HuH-7.5 (cell line): ENCODE measurements at regions not wholly inside any gene's neighbourhood (a gene's known extent, or its start where the extent isn't known, plus 50 kb on each side); places are given as distances from the start of the nearest gene placed in this dataset.
"Not testable (repeated sequence)": the region's sequence is repeated elsewhere in the genome, so short reads cannot be mapped to it uniquely, and the experiment has no call there.

Experiments used
- DNase-seq: peaks from one replicate; pipeline ENCODE4 v3.0.0; 2011; ENCODE audit warnings: low spot score

- DNase-seq: no peak
These were observed 573.1 kb upstream of the KLF4 start for GRCh38 chr9:108062680-108063079.

DNA sequence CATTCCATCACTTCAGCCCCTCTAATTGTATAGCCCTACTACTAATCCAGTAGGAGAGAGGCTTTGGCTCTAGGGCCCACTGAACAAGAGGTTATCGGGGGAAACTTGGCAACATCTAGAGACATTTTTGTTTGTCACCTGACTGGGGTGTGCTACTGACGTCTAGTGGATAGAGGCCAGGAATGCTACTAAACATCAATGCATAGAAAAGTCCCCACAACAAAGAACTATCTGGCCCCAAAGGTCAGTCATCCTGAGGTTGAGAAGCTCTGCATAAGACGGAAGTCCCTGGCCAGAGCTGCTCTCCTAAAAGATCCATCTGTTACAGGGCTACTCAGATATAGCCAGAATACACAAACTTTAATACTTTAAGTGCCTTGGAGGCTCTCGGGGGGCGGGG lies 570.6 kb upstream of the KLF4 start:
- no peak for DNase-seq

DNA sequence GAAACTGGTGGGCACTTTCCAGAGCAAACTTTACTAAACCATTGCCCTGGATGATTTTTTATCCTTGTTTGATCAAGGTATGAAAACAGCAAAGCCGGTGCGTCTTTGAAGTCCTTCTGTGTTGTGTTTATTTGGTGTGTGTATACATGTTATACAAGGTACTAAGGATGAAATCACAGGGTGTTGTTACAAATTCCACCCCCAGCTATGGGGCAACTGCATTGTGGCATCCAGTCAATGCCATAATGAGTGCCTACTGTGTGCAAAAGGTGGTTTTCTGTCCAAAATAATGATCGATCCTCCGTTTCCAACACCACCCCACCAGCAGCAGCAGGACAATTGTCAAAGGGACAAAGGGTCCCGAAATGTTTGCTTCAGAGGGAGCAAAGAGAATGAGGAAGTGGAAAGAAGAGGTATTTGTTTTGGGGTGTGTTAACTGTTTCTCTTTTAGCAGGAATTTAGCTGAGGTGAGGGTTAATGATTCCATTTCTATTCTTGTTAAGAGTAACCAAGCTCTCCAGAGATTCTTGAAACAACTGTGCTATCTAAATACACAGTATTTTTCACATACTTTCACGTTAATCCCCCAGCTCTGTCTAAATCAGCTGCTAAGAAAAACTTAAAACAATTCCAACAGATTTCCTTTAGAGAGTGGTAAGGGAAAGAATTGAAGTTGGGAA lies 568.7 kb upstream of the KLF4 start:
- no peak for DNase-seq

- DNase-seq: no peak
These were observed 568.0 kb upstream of the KLF4 start for GRCh38 chr9:108057421-108058134.

- DNase-seq: no peak
These were observed 567.3 kb upstream of the KLF4 start for GRCh38 chr9:108056805-108057386.

GRCh38 chr9:108056084-108056804 lies 566.7 kb upstream of the KLF4 start:
- DNase-seq: no peak

DNA sequence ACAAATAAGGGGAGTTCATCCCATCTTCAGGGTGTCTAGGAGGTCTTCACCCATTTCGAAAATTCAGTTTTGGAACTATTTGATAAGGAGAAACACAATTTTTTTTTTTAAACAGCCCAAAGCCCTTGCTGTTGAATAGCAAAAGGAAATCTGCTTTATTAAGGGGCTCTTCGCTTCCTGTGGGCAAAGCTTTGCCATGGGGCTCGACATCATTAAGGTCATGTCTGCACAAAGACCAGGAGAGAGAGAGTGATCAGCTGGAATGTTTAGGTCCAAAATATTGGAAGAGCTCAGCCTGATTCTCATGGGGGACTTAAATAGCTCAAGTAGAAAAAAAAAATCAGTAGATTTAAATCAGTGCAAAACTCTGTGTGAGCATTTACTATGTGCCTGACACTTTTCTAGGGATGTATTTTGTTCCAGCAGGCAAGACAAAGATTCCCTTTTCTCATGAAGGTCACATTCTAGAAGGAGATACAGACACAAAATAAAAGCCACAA lies 564.6 kb upstream of the KLF4 start:
- no peak for DNase-seq

GRCh38 chr9:108053555-108054061 lies 564.0 kb upstream of the KLF4 start:
- no peak for DNase-seq

- no peak for DNase-seq
These were observed 563.0 kb upstream of the KLF4 start for GRCh38 chr9:108052431-108053080.

DNA sequence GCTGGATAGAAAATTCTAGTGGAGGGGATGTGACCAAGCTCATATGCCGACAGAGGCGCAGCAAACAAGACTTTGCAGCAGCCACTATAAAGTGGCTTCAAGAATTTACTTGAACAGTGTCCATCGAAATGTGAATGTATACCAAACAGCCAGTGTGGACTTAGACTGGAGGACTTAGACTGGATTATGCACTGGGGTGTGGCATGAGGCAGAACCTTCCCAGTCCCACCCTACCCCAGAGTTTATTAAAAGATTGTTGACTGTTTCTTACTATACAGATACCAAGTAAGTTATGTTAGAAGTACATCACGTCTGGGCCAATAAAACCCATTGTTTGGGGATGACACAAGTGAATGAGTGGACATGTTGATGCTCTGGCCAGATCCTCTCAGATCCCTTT lies 561.3 kb upstream of the KLF4 start:
- DNase-seq: no peak

DNA sequence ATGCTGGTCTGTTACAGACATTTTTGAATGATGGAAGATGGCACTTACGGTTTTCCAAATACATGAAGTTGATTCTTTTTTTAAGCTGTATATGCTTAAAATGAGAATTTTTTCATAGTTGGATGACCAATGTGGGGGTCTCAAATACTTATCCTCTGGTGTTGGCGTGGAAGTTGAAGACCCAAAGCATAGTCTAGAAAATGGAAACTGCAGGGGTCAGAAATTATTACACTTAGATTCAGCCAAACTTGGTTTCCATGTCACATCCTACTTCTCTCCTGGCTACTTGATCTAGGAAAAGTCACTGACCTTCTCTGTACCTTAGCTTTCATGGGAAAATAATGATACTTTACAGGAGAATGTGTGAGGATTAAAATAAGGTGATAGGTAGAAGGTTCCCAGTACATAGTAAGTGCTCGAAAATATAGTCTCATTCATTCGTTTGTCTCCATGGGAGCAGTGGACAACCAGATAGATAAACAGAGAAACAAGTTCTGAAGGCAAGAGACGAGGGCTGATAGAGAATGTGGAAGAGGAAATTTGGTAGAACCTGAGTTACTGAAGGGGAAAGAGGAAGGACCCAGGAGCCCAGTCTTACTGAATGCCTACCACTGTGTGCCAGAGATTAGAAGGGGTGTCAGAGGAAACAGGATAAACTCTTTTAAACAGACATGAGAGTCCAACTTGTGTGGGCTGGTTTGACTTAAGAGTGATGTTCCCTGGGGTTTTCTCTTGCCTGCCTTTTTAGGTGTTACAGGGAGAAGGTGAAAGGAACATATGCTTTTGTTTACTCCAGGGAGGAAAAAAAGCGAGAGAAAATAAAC lies 560.3 kb upstream of the KLF4 start:
- no peak for DNase-seq

DNA sequence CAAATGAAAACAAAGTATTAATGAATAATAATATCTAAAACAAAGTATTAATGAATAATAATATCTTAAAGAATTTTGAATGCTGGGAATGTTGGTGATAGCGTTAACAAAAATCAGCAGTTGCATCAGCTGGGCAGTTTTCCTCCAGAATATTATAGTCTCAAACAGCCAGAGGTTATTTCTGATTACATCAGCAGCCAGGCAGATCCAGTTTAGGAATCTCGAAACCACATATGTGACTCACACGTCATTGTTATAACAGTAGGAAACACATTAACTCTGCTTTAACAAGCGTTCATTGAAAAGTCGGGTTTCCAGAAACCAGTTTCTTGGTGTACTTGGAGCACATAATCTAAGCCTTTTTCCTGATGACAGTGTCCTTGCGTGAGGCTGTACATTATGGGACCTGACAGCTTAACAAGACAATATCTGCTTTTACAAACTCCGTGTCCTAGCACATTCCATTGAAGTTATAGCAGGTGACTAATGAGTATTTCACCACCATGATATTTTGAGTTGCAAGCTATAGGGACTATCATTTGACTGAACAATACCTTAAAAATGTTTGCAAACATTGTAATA lies 559.5 kb upstream of the KLF4 start:
- DNase-seq: no peak

- DNase-seq: no peak
These were observed 558.9 kb upstream of the KLF4 start for GRCh38 chr9:108048406-108049025.

GRCh38 chr9:108047777-108048176 lies 558.2 kb upstream of the KLF4 start:
- DNase-seq: not testable (repeated sequence)

- no peak for DNase-seq
These were observed 557.7 kb upstream of the KLF4 start for GRCh38 chr9:108047264-108047663.

DNA sequence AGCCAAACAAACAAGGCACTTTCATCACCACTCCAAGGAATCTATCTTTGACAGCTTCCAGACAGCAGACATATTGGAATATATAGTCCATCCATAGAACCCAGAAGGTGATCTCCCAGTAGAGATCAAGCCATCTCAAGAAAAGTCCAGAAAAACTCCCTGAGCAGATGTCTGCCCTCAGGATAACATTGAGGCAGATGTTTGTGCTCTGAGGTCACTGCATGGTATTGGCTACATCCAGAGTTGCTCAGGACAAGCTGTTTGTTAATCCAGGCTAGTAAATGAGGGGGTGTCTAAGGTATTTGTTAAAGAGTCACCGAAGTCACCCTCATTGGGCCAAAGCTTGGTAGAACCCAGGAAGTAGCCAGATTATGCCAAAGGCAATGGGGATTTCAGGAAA lies 556.3 kb upstream of the KLF4 start:
- DNase-seq: no peak

DNA sequence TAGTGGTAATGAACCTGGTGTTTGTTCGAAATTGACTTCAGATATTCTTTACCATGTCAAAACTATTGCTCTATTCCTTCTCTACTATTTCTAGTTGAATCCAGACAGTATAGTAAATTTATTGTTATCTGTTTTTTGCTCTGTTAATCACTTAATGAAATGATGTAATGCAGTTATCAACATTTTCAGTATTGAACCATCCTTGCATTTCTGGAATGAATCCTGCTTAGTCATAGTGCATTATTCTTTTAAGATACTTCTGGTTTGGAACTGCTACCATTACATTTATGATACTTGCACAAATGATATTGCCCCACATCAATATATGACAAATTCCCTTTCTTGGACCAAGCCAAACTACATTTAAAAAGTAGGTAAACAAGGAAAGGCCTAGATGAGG lies 554.0 kb upstream of the KLF4 start:
- DNase-seq: no peak

DNA sequence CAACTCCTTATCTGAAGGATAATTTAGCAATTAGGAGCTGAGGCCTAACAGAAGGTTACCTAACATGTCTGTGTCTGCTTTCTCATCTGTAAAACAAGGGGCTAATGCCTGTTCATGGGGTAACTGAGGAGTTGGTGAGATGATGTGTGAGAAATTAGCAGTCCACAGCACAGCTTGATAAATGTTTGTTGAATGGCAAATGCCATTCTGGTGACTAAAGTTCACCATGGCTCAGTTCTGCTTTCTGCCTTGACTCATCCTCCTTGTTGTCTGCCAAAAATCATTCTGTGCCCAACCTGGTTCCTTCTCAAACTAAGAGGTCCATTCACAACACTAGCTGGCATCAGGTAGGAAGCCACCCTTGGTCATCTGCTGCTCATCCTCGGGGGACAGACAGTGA lies 552.0 kb upstream of the KLF4 start:
- no peak for DNase-seq

DNA sequence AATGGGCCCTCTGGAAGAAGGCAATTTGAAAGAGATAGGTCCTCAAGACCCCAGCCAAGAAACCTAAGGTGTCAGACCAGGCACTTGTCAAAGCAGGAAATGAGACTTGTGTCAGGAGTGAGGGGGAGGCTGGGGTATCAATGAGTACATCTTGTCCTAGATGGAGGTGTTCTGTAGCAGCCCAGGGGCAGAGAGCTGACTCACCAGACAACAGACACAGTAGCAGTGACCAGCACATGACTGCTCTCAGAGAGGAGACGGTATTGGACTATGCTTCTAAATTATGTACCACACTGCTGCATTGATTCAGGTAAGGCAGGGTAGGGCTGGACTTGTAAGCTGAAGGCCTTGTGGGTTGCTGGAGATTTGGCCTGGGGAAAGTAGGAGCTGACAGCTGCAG lies 551.2 kb upstream of the KLF4 start:
- DNase-seq: no peak

DNA sequence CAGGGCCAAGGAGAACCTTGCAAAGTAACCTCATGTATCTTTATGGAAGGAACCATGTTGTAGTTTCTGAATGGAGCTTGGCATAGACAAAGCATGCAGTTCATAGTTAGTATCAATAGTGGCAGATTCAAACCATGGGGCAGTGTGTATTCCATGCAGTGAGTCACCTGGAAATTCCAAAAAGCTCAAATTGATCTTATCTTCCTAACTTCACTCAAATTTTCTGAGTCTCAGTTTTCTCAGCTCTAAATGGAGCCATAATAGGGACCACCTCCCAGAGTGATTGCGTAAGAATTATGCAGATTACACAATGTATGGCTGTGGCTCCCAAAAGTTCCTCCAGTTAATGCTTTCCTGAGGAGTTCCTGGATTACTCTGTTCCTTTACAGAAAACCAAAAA lies 549.9 kb upstream of the KLF4 start:
- DNase-seq: no peak
